SW 1271 (cell line): ENCODE measurements at regions not wholly inside any gene's neighbourhood (a gene's known extent, or its start where the extent isn't known, plus 50 kb on each side); places are given as distances from the start of the nearest gene placed in this dataset.

Experiments
- DNase-seq, 2 experiments: peaks; one replicate each; lab custom pipeline; 2025; lab: John Stamatoyannopoulos, UW

- DNase-seq: no peak
Measured at GRCh38 chr3:40593351-40593750, 68.6 kb downstream of the ZNF621 start.

- no peak for DNase-seq
Measured at GRCh38 chr3:40597441-40597840, 72.7 kb downstream of the ZNF621 start.

- no peak for DNase-seq
Measured at GRCh38 chr3:40598338-40598737, 73.6 kb downstream of the ZNF621 start.

- DNase-seq: no peak
Measured at GRCh38 chr3:40598962-40599361, 74.2 kb downstream of the ZNF621 start.

- DNase-seq: no peak
Measured at GRCh38 chr3:40602778-40603385, 78.1 kb downstream of the ZNF621 start.

- DNase-seq: no peak
Measured at GRCh38 chr3:40605960-40606359, 81.2 kb downstream of the ZNF621 start.

- no peak for DNase-seq
Measured at GRCh38 chr3:40608091-40608490, 83.3 kb downstream of the ZNF621 start.

GRCh38 chr3:40613306-40613705 lies 88.5 kb downstream of the ZNF621 start:
- DNase-seq: no peak

- no peak for DNase-seq
Measured at GRCh38 chr3:40615110-40615915, 90.6 kb downstream of the ZNF621 start.

GRCh38 chr3:40615918-40616819 lies 91.4 kb downstream of the ZNF621 start:
- DNase-seq: no peak

GRCh38 chr3:40617084-40617483 lies 92.3 kb downstream of the ZNF621 start:
- no peak for DNase-seq

GRCh38 chr3:40618158-40618557 lies 93.4 kb downstream of the ZNF621 start:
- no peak for DNase-seq

- no peak for DNase-seq
Measured at GRCh38 chr3:40620151-40620550, 95.4 kb downstream of the ZNF621 start.

- no peak for DNase-seq
Measured at GRCh38 chr3:40621252-40621651, 96.5 kb downstream of the ZNF621 start.

GRCh38 chr3:40623567-40623966 lies 98.8 kb downstream of the ZNF621 start:
- no peak for DNase-seq

GRCh38 chr3:40624189-40624769 lies 99.5 kb downstream of the ZNF621 start:
- DNase-seq: no peak

- no peak for DNase-seq
Measured at GRCh38 chr3:40627095-40627494, 102.3 kb downstream of the ZNF621 start.

GRCh38 chr3:40628984-40629383 lies 104.2 kb downstream of the ZNF621 start:
- DNase-seq: no peak

GRCh38 chr3:40631341-40631995 lies 106.7 kb downstream of the ZNF621 start:
- no peak for DNase-seq

GRCh38 chr3:40637906-40638305 lies 113.1 kb downstream of the ZNF621 start:
- DNase-seq: no peak

- DNase-seq: no peak
Measured at GRCh38 chr3:40639006-40639405, 114.2 kb downstream of the ZNF621 start.

GRCh38 chr3:40642812-40643211 lies 118.1 kb downstream of the ZNF621 start:
- DNase-seq: no peak
